NCI-H510A (cell line): ENCODE measurements at regions not wholly inside any gene's neighbourhood (a gene's known extent, or its start where the extent isn't known, plus 50 kb on each side); places are given as distances from the start of the nearest gene placed in this dataset.

Source experiments
- DNase-seq: peaks from one replicate; lab custom pipeline; 2025; lab: John Stamatoyannopoulos, UW

DNA sequence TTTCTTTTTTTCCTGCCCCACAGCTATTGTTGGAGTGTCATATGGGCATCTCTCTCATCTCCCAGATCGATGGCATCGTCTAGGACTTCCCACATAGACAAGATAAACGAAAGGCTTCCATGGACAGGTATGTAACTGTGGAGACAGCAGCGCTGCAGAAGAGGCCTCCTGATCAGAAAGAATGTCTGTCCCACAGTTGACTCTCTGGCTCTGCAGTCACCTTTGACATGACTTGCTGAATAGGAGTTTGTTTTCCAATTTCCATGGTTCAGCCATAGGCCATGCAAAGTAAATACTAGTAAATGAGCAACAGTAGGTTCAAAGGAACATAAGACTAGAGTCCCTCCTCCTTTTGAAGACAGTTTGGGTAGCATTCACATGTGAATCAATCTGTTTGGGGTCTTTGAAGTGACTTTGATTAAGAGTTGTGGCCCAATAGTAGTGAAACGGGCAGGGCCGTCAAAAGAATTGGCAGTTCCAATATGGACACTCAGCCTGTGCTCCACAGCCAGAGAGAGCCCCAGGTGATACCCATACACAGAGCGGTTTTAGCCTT is 134.7 kb upstream of the IFNGR1 start:
- no peak for DNase-seq

DNA sequence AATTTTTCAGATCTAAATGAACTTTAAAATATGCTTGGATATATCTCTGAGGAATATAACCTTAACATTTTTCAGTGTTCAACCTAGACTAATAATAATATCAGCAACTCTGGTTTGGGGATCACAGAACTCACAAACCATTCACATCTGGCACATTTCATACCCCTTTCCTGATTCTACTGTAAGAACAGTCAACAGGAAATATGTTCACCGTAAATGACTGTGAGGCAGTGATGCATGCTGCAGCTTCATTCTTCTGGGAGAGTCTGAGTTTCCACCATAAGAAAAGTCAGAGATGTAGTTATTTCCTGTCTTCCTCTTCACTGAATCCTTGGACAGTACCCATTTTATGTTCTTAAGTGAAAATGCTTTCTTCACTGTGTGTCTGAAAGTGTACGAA is 134.2 kb upstream of the IFNGR1 start:
- DNase-seq: no peak

DNA sequence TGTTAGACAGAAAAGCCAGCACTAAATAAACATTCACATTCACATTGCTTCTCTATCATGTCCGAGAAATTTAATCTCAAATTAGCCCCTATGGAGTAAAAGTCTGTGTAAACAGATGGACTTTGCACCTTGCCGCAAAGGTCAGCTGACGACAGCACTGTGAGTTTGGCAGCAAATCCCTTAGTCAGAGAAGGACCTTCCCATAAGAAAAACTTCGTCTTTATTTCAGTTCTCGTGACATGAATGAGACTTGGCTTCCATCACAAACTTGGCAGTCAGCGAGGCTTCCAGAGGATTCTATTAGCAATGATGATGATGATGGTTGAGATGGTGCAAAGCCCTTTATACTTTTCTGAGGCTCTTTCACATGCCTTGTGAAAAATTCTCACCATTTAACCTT is 133.7 kb upstream of the IFNGR1 start:
- no peak for DNase-seq

DNA sequence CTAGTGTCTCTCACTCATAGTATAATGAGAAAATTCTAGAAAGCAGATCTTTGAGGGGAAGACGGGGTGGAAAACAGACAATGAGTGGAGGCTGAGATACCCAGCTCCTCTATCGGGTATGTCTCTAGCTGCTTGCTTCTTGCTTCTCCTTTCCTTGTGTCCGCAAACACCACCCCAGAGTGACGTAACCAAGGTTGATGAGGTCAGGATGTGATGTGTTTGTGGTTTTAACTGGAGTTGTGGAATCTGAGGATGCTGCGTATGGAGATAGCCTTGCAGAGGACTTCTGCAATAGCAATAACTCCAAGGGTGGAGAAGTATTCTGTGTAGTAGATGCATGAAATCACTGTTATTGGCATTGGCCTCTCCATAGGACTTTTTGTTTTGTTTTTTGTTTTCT is 132.7 kb upstream of the IFNGR1 start:
- no peak for DNase-seq

DNA sequence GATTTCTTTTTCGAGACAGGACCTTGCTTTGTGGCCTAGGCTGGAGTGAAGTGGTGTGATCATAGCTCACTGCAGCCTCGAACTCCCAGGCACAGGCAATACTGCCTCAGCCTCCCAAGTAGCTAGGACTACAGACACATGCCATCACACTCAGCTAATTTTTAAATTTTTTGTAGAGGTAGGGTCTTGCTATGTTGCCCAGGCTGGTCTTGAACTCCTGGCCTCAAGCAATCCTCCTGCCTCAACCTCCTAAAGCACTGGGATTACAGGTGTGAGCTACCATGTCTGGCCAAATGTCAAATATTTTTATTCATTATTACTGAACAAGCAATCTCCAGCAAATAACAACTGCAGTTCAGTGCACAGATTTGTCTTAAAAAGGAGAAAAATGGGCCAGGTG is 131.7 kb upstream of the IFNGR1 start:
- DNase-seq: no peak

DNA sequence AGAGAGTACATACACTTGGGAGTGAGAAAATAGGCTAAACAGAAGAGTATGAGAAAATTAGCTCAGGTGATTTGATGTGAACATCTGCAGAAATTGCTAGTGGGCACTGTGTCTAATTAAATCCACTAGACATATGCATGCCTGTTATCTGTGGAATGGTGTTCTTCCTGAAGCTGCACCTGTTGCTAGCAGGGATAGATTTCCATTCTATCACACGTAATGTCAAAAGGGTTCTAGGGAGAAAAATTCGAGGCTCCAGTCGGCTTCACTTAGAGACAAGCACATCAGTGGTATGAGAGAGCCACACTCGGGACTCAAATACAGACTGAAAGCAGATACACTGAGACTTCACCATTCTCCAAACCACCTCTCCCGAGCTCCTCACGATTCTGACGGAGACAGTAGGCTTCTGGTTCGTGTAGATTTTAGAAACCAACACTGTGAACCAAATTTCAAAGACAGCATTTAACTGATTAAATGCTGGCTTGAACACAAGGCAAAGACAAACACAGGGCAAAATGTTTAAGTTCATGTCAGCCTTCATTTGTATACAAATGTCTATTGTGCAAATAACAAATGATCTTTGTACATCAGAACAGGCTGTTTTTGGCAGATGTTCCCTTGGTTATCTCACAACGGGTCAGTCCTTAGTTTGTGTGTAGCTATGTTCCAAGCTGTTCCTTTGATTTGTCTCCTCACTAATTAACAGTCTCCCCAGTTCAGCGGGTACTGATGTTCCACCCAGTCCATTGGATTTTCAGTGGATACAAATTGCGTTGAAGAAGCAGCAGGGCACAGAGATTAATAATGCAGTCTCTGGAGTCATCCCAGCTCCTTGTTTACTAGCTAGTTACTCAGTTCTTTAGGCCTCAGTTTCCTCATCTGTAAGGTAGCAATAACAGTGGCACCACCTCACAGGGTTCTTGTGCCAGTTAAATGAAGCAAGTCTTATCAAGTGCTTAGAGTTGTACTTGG is 131.0 kb upstream of the IFNGR1 start:
- DNase-seq: no peak

DNA sequence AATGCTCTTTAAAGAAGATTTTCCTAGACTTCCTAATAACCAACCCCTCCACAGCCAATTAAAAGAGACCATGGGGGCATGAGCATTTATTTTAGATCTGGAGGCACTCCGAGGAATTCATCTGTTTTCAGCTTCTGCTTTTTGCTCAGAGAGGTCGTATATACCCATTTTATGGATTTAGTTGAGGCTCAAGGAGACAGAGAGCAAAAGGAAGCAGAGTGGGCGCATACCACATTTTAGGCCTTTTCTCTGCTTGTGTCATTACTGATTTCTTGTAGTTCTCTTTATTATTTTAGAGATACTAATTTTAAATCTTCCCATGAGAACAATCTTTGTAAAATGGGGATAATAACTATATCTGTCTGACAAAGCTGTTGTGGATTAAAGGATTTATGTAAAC is 129.6 kb upstream of the IFNGR1 start:
- no peak for DNase-seq

DNA sequence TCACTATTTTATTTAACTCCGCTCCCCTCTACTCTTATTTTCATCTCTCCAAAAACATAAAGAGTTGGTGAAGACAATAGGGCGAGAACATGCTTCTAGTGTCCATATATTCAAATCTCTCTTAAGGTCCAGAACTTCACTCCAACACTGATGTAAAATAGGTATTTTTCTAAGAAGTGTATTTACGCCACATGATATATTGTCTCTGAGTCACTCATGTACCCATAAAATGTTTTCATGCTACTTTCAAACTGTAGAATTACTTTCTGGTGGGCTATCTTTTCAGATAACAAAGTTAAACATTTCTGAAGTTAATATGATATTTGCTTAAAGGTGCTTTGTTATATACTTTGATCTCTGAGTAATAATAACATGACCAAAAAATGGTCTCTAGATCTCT is 124.1 kb upstream of the IFNGR1 start:
- no peak for DNase-seq

DNA sequence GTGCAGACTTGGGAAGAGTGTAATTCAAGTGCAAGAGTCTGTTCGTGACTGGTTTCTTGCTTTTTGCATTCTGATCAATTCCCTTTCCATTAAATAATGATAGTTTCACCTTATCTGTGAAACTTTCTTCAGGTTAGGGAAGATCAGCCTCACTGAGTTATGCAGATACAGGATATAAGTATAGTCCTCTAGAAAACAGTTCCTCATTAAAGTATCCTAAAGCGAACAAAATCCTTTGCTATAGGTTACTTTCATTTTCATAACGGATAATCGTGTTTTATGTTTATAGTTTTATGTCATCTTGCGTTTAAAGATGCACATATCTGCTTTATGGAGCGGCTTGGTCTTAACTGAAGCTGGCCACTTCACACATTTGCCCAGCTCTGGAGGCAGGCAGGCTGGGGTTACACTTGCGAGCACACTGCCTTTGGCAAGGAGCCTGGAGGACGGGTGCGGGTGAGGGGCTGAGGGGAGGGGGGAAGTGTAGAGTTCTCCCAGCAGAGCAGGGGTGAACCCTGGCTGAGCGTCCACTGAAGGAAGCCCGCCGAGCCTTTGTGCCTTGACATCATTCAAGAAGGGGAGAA is 123.5 kb upstream of the IFNGR1 start:
- no peak for DNase-seq

DNA sequence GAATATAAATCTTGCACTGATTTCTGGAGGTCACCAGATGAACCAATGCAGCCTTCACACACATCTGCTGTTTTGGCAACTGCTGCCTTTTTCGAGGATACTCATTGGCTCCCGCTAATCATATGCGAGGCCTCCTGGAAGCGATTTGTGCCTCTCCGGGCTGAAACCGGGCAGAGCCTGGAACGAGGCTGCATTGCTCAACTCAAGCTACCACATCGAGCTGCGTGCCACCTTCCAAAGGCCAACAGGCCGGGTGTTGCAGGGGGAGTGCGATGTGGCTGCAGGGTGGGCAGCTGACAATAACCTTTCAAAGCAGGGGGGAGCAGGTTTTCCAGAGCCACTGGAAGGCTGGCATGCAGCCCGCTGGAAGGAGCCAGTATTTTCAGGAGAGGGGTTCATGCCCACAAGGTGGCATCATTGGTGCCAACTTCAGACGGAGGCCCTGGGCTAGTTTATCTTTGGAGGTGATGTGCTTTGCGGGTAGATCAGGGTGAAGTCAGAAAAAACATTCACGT is 122.6 kb upstream of the IFNGR1 start:
- DNase-seq: no peak

DNA sequence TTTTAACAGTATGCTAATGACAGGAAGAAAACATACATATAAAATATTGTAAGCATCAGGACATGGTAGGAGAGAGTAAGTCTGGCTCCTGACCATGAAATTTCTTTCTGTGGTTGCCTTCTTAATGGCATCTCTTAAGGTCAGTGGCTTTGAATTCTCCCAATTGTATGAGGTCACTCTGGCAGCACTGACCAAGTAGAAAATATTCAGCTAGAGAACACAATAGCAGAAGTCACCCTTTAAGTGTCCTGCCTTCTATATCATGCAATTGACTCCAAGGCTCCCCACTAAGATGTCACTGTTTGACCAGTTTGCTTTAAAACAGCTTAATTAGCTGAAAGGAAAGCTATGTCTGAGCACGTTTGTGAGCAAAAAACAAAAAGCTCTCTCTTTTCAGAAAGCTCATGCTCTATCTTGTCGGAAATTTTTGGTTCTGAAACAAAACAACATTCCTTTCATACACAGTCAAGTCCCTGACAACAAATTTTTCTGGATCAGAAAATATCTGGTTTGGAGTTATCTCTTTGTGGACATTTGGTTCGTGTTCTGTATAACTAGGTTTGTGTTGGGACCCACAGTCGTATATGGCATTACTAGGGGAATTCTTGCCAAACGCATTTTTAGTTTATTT is 120.9 kb upstream of the IFNGR1 start:
- DNase-seq: no peak

DNA sequence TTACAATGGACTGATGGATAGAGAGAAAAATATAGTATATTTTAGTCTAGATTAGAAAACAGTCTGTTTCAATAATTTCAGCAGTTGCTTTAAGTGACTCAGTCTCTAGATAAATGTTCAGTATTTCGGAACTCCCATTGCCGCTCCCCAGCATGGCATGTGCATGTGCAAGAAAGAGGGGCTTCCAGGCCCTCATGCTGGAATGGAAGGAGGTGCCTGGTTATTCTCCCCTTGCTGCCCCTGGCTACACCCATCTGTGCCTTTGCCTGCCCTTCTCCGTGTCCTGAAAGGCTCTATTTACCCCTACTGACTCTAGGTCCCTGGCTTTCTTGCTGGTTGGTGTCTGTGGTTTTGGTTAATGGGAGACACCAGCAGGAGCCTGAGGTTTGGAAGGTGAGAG is 115.7 kb upstream of the IFNGR1 start:
- DNase-seq: no peak

DNA sequence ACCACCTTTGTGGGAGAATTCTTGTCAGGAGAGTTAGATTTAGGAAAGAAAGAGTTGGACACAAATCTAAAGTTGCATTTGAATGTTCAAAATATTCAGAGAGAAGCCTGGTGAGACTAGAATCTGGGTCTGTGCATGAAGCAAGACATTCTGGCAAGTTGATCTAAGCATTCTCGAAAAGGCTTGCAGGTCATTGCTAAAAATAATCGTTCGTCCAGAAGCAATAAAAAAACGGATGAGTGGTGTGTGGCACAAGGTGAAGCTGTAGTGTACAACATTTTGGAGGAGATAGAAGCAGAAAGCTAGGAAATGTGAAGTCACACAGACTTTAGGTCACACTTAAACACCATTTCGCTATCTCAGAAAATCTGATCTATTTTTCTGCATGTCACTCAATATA is 114.9 kb upstream of the IFNGR1 start:
- DNase-seq: no peak

DNA sequence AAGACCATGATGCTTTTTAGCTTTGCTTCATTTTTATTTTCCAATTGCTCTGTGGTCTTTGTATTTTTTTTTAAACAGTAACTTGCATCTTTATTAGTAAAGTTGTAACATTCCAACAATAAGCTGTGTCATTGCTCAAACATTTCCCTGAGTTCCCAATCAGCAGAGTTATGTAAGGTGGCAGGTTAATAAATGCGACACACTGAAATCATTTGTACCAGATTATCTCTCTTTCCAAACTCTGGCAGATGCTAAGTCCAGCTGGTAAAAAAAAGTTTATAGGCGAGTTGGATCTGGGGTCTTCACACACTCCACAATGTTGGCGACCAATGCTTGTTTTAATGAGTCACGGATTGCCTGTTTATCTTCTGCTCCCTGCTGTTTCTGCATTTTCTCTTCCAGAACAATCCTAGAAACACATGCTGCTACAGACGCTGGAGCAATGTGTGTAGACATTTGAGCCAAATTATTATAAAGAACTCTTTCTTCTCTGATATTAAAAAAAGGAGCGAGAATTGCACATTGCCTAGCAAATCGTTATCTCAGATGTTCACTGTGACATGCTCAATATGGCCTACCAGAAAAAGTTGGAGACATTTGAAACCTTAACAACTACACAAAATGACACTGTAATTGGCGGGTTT is 113.6 kb upstream of the IFNGR1 start:
- no peak for DNase-seq

DNA sequence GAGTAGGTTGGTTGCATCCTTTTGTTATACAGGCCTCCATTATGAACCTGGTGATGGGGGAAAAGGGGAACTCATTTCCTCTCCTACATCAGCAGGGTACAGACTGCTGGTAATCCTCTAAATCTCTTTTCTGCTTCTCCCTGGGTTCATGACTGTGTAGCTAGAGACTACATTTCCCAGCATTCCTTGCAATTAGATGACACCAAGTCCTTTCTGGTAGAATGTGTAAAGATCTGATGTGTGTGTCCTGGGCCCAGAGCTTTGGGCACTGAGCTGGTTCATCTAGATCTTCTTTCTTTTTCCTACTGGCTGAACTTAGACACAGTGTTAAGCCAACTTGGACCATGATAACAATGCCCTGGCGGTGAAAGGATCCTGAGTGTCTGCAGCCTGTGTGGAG is 104.7 kb upstream of the IFNGR1 start:
- no peak for DNase-seq

DNA sequence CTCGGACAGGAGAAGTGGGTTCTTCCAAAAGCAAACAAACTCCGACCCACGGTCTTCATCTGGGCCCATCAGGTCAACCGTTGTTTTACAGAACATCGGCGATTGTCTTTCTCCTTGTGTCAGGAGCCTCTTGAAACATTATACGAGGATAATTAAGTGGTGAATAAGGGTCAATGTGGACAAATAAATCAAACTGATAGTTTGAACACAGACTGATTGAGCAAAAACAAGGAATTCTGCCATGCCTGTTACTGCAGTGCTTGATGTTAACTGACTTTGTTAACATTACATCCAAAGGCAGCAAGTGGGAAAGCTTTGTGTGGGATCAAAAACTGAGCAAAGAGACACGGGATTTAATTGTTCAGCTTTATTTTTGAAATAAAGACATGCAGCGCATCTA is 101.1 kb upstream of the IFNGR1 start:
- no peak for DNase-seq

DNA sequence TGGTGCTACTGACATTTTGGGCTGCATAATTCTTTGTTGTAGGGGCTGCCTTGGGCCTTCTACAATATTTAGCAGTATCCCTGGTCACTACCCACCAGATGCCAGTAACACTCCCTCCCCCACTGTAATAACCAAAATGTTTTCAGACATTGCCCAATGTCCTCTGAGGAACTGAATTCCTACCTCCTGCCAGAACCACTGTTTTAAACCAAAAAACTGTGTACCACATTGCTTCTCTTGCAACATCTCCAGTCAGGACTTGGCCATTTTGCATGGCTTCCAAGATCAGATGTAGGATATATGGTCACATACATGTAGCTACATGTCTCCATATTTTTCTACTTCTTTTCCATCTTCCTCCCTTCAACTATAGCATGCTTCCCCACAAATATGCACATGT is 97.4 kb upstream of the IFNGR1 start:
- DNase-seq: no peak

DNA sequence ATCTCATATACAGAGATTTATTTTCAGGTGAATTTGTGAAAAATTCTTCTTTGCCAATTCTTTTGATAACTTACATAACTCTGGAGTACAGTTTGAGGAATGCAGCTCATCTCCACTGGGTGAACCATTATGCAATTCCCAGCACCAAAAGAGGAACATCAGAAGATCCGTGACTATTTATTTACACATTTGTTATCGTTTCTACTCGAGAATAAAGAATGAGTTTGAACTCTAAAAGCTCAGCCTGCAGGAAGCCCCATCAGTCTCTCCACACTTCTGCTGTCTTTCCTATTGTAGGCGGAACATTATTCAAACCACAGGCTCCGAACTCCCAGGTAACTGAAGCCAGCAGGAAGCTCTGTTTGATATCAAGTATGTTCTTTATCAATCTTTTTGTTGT is 95.9 kb upstream of the IFNGR1 start:
- no peak for DNase-seq

DNA sequence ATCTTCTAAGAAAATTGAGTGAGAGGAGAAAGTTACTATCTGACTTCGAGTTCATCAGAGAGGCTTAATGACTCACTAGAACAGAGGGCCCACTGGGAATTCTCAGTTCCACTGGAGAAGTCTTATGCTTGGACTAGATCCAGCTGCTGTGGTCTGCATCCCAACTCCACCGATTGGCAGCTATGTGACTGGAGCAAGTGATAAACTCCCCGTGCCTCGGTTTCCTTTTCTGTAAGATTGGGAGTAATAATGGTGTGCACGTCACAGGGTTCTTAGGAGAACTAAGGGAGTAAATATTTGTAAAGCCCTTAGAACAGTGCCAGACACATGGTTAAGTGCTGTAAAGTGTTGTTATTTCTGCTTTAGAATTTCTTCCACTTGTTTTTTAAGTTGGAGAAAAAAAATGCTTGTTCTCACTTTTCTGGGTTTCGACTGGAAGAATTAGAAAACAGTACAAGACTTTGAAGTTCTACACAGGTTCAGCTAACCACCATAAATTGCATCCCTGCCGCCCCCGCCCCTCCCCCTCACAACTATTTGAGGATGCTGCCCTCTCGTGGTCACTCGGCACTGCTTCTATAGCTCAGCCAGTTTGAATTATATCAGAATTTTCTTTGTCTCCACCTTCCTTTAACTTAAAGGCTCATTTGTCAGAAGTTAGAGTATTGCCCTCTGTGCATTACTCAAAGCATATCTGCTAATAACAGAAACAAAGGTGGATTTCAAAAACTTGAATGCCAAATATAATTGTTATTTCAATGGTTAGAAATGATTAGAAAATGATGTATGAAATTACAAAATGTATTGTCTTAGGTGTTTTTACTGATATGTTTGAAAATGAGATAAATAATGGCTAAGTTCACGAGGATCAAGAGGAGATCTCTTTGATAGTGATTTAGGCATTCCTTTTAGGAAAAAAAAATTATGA is 95.0 kb upstream of the IFNGR1 start:
- peak; percentile 33 for DNase-seq

DNA sequence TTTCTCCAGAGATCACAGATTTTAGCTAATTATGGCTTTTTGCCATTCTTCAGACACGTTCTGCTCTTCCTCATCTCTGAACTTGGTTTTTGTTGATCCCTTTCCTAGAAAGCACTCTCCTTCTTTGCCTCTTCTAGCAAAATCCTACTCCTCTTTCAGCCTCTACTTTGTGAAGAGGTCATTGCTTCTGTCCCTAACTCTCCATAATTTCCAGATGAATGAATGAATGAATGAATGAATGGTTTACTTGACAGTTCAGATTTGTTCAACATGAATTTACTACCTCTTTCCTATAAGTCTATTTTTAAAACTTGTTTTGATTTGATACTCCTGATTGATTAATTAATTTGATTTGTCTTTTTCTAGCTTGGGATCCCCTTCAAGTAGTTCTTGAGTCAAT is 94.0 kb upstream of the IFNGR1 start:
- no peak for DNase-seq

DNA sequence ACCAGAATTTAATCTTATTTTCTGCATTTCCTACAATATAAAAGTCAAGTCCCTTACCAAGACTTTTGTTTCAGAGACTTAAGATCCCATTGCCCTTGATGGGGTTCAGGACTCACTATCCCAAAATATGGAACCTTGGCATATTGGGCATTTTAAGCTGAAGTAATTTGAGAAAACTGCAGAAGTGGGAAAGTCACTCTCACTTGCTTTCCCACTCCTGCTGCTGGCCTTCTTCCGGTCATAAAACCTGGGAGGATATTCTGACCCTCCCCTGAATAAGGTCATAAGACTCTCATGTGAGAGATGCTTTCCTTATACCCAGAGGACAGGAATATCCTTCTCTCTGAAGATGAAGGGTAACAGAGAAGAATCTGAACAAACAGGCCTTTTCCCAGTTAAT is 92.8 kb upstream of the IFNGR1 start:
- DNase-seq: no peak
